Nephron progenitor cell (in vitro differentiated cells): ENCODE measurements at regions not wholly inside any gene's neighbourhood (a gene's known extent, or its start where the extent isn't known, plus 50 kb on each side); places are given as distances from the start of the nearest gene placed in this dataset.

Experiments used
- DNase-seq: peaks from one replicate; pipeline ENCODE4 v3.0.0; 2021
- H3K27ac Mint-ChIP-seq: 2 replicates; pipeline ENCODE4 v1.8.0; 2021; ENCODE audit warnings: mild to moderate bottlenecking, moderate library complexity, mixed read lengths
- H3K27me3 Mint-ChIP-seq: 2 replicates; pipeline ENCODE4 v1.8.0; 2021; ENCODE audit warnings: mild to moderate bottlenecking, low read depth, mixed read lengths; ENCODE audit not compliant: poor library complexity
- H3K36me3 Mint-ChIP-seq: 2 replicates; pipeline ENCODE4 v1.8.0; 2021; ENCODE audit warnings: low read depth, mixed read lengths
- H3K4me1 Mint-ChIP-seq: 2 replicates; pipeline ENCODE4 v1.8.0; 2021; ENCODE audit warnings: mixed read lengths
- H3K4me3 Mint-ChIP-seq: 2 replicates; pipeline ENCODE4 v1.8.0; 2021; ENCODE audit warnings: mild to moderate bottlenecking, moderate library complexity, mixed read lengths
- H3K9me3 Mint-ChIP-seq: 2 replicates; pipeline ENCODE4 v1.8.0; 2021; ENCODE audit warnings: mild to moderate bottlenecking, moderate library complexity, mixed read lengths
- TF ChIP-seq, protein P1 (sequence below): fragments of 200-600 bp; sonication (generic); IDR thresholded peaks from 2 replicates; pipeline ENCODE4 v1.5.0; 2021; ENCODE audit warnings: antibody characterized with exemption

DNA sequence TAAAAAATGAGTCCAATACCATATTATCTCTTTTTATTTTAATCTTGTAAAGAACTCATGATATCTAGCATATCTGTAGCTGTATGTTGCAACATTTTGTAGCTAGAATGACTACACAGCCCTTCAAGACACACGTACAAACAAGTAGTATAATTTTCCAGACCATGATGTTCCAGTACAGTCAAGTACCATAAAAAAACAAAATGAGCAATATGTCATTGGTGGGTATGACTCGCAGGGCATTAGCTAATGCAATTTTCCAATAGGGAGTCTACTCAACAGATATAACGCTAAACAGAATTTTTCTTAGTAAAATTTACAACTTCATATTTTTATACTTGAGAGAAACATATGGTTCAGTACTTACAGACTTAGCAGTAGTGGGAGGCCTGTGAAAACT lies 53.6 kb upstream of the UGP2 start:
- no peak overlapping the region for H3K27ac Mint-ChIP-seq
- H3K4me1 Mint-ChIP-seq = no peaks in the 10 kb centered on the region
- H3K36me3 Mint-ChIP-seq = no peaks in the 10 kb centered on the region
- H3K4me3 Mint-ChIP-seq = no peak overlapping the region
- H3K9me3 Mint-ChIP-seq = no peaks in the 10 kb centered on the region
- TF ChIP-seq, protein P1, sequence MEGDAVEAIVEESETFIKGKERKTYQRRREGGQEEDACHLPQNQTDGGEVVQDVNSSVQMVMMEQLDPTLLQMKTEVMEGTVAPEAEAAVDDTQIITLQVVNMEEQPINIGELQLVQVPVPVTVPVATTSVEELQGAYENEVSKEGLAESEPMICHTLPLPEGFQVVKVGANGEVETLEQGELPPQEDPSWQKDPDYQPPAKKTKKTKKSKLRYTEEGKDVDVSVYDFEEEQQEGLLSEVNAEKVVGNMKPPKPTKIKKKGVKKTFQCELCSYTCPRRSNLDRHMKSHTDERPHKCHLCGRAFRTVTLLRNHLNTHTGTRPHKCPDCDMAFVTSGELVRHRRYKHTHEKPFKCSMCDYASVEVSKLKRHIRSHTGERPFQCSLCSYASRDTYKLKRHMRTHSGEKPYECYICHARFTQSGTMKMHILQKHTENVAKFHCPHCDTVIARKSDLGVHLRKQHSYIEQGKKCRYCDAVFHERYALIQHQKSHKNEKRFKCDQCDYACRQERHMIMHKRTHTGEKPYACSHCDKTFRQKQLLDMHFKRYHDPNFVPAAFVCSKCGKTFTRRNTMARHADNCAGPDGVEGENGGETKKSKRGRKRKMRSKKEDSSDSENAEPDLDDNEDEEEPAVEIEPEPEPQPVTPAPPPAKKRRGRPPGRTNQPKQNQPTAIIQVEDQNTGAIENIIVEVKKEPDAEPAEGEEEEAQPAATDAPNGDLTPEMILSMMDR = no peak
- no peak for DNase-seq
- H3K27me3 Mint-ChIP-seq = no peaks in the 10 kb centered on the region

DNA sequence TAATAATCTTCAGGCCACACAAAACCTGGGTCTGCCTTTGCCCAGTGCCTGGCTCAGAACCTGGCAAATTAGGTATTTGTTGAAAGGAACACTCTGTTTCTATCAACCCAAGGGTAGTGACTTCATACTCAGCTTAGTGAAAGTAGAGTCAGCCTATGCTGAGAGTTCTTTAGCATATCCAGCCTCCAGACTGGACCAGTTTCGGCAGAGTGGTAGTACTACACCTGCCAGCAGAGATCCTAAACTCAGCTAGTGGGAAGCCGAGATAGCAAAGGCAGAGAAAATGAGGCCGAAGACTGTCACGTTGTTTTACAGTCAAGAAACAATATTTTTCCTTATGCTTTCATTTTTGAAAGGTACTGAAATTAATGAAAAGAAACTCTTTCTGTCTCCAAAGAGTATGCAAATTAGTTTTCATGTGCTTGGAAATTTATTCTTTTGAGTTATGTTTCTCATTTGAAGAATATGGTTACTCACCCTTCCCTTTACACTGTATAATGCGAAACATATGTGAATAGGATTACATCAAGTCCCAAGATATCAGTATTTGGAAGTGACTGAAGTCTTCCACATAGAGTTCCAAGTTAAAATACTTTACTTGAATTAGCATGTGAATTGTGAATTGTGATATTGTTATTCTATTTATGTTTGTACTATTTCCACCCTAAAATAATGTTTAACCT lies 52.2 kb upstream of the UGP2 start:
- TF ChIP-seq, protein P1 = no peak
- Mint-ChIP-seq H3K27ac (no peak overlapping the region), H3K27me3 (no peaks in the 10 kb centered on the region), H3K36me3 (no peaks in the 10 kb centered on the region), H3K4me1 (no peaks in the 10 kb centered on the region), H3K9me3 (no peaks in the 10 kb centered on the region), H3K4me3 (no peak overlapping the region)
- DNase-seq = no peak

DNA sequence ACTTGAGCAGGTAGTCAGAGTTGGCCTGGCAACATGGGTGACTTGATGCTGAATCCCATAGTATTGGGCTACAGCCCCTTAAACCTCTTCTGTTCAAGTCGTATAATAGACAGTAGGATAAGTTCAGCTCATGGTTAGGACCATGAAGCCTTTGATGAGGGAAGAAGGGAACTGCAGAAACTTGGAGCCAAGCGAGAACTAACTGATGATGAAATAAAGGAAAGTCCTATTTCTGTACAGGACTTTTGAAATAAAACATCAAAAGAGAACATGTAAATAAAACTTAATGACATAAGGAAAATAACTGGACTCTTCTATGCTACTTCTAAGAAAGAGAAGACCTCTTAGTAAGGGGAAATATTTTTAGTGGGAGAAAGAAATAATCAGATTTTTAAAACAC lies 51.2 kb upstream of the UGP2 start:
- Mint-ChIP-seq H3K9me3 (no peaks in the 10 kb centered on the region), H3K4me3 (no peak overlapping the region), H3K36me3 (no peaks in the 10 kb centered on the region), H3K27me3 (no peaks in the 10 kb centered on the region), H3K4me1 (no peaks in the 10 kb centered on the region), H3K27ac (no peak overlapping the region)
- DNase-seq = no peak
- TF ChIP-seq, protein P1 = no peak

DNA sequence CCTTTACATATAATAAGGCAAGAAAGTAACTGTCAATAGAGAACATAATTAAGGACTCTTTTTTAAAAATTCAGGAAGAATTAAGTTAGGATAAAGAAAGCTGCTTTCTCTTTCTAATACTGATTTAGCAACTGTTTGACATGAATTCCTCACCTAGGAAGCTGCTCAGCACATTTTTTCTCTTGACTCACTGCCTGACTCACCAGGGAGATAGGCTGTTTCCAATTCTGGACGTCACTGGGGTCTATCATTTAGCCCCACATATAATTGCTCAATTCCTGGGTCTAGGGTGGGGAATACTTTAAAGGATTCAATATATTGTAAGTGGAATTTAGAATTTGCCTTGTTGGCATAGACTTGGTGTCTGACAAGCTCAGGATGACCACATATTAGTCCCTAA lies 50.8 kb upstream of the UGP2 start:
- Mint-ChIP-seq H3K36me3 (no peaks in the 10 kb centered on the region), H3K27me3 (no peaks in the 10 kb centered on the region), H3K4me1 (no peaks in the 10 kb centered on the region), H3K9me3 (no peaks in the 10 kb centered on the region), H3K4me3 (no peak overlapping the region), H3K27ac (no peak overlapping the region)
- TF ChIP-seq, protein P1 = no peak
- DNase-seq = no peak

DNA sequence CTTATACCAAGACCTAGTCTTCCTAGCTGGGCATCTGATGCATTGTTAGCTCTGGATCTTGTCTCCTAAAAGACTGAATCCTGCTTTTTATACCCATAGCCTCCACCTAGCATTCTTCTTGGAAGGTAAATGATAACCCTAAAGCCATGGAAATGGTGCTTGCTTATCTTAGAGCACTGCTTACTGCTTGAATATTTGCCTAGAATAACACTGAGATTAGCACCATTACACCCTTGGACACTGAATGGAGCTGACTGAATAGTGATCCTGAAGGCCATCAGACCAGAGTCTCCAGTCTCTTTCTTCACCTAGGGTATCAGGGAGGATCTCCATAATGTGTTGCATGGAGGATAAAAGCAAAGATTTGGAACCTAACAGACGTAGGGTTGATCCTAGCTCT lies 50.3 kb upstream of the UGP2 start:
- Mint-ChIP-seq H3K36me3 (no peaks in the 10 kb centered on the region), H3K27ac (no peak overlapping the region)

More for the DNA sequence above, 50.3 kb upstream of the UGP2 start:
- Mint-ChIP-seq H3K4me3 (no peak overlapping the region), H3K9me3 (no peaks in the 10 kb centered on the region), H3K4me1 (no peaks in the 10 kb centered on the region), H3K27me3 (no peaks in the 10 kb centered on the region)
- TF ChIP-seq, protein P1 = no peak
- DNase-seq = no peak
